ACHN (cell line): ENCODE measurements at regions not wholly inside any gene's neighbourhood (a gene's known extent, or its start where the extent isn't known, plus 50 kb on each side); places are given as distances from the start of the nearest gene placed in this dataset.
"Not testable (repeated sequence)": the region's sequence is repeated elsewhere in the genome, so short reads cannot be mapped to it uniquely, and the experiment has no call there.

ENCODE experiments used
- DNase-seq: peaks from one replicate; pipeline ENCODE4 v3.0.0-alpha.2; 2015
- in situ Hi-C: cut with HindIII; loops from 2 replicates; pipeline ENCODE4 v1.10.0; 2017; ENCODE audit warnings: low sequenced_read_pairs, low pct_ligation_motif_present, low pct_unique_long_range_greater_than_20kb

GRCh38 chr17:52923658-52924057 is 765.1 kb upstream of the CA10 start:
- in situ Hi-C loops, result no loop called here
- no peak for DNase-seq

- in situ Hi-C loops, result no loop called here
- no peak for DNase-seq
These were observed 740.7 kb upstream of the CA10 start for GRCh38 chr17:52899235-52899634.

- no peak for DNase-seq
- in situ Hi-C loops, result no loop called here
These were observed 736.8 kb upstream of the CA10 start for GRCh38 chr17:52895272-52895671.

- in situ Hi-C loops, result no loop called here
- DNase-seq, result no peak
These were observed 733.8 kb upstream of the CA10 start for GRCh38 chr17:52892334-52892733.

GRCh38 chr17:52885882-52886281 is 727.4 kb upstream of the CA10 start:
- DNase-seq, result no peak
- in situ Hi-C loops, result no loop called here

GRCh38 chr17:52883907-52884491 is 725.5 kb upstream of the CA10 start:
- in situ Hi-C loops, result not testable (repeated sequence)

GRCh38 chr17:52846767-52847166 is 688.3 kb upstream of the CA10 start:
- DNase-seq, in situ Hi-C loops: not testable (repeated sequence)

More at GRCh38 chr17:52883907-52884491, 725.5 kb upstream of the CA10 start:
- not testable (repeated sequence) for DNase-seq

- in situ Hi-C loops, result no loop called here
- no peak for DNase-seq
These were observed 683.5 kb upstream of the CA10 start for GRCh38 chr17:52841971-52842370.

GRCh38 chr17:52837492-52837891 is 679.0 kb upstream of the CA10 start:
- in situ Hi-C loops, result no loop called here
- no peak for DNase-seq

- in situ Hi-C loops, result no loop called here
- DNase-seq, result no peak
These were observed 673.0 kb upstream of the CA10 start for GRCh38 chr17:52831536-52831935.

GRCh38 chr17:52828621-52829020 is 670.1 kb upstream of the CA10 start:
- in situ Hi-C loops, result no loop called here
- no peak for DNase-seq

- in situ Hi-C loops, result no loop called here
- DNase-seq, result no peak
These were observed 669.0 kb upstream of the CA10 start for GRCh38 chr17:52827526-52827925.

GRCh38 chr17:52824542-52824941 is 666.0 kb upstream of the CA10 start:
- DNase-seq, result no peak
- in situ Hi-C loops, result no loop called here

- DNase-seq, result no peak
- in situ Hi-C loops, result no loop called here
These were observed 664.6 kb upstream of the CA10 start for GRCh38 chr17:52823155-52823554.

- in situ Hi-C loops, result no loop called here
- DNase-seq, result no peak
These were observed 631.9 kb upstream of the CA10 start for GRCh38 chr17:52790359-52790955.

GRCh38 chr17:52789829-52790228 is 631.3 kb upstream of the CA10 start:
- no peak for DNase-seq
- in situ Hi-C loops, result no loop called here

GRCh38 chr17:52776234-52776633 is 617.7 kb upstream of the CA10 start:
- no peak for DNase-seq
- in situ Hi-C loops, result no loop called here

GRCh38 chr17:52762794-52763167 is 604.3 kb upstream of the CA10 start:
- in situ Hi-C loops, result no loop called here
- DNase-seq, result no peak

- in situ Hi-C loops, result no loop called here
- DNase-seq, result no peak
These were observed 603.8 kb upstream of the CA10 start for GRCh38 chr17:52762147-52762793.

- in situ Hi-C loops, result no loop called here
- DNase-seq, result no peak
These were observed 601.4 kb upstream of the CA10 start for GRCh38 chr17:52759864-52760263.
